DOHH2 (cell line): ENCODE measurements at regions not wholly inside any gene's neighbourhood (a gene's known extent, or its start where the extent isn't known, plus 50 kb on each side); places are given as distances from the start of the nearest gene placed in this dataset.

ENCODE experiments used
- H3F3A ChIP-seq: fragments of 200-600 bp; sonication (generic), shearing (Covaris generic); 2 replicates; pipeline ENCODE4 v1.6.0; 2016; ENCODE audit warnings: antibody characterized with exemption, mild to moderate bottlenecking; ENCODE audit not compliant: control insufficient read depth, insufficient read depth
- H3K27ac ChIP-seq: fragments of 200-600 bp; sonication (generic); 2 replicates; pipeline ENCODE4 v1.5.1; 2014; ENCODE audit warnings: low read depth, mild to moderate bottlenecking, low read length, moderate library complexity
- H3K27me3 ChIP-seq: fragments of 200-600 bp; sonication (generic); 2 replicates; pipeline ENCODE4 v1.6.1; 2014; ENCODE audit warnings: mild to moderate bottlenecking, low read length, mixed read lengths; ENCODE audit not compliant: control insufficient read depth
- H3K36me3 ChIP-seq: fragments of 200-600 bp; sonication (generic); 2 replicates; pipeline ENCODE4 v1.6.1; 2014; ENCODE audit warnings: mild to moderate bottlenecking, low read length, moderate library complexity, mixed read lengths; ENCODE audit not compliant: control insufficient read depth
- H3K4me1 ChIP-seq: fragments of 200-600 bp; sonication (generic); 2 replicates; pipeline ENCODE4 v1.6.1; 2014; ENCODE audit warnings: mild to moderate bottlenecking, low read length, mixed read lengths; ENCODE audit not compliant: control insufficient read depth
- H3K4me2 ChIP-seq: fragments of 200-600 bp; sonication (generic); 2 replicates; pipeline ENCODE4 v1.6.0; 2014; ENCODE audit warnings: mild to moderate bottlenecking, low read length, moderate library complexity
- H3K4me3 ChIP-seq: fragments of 200-600 bp; sonication (generic); 2 replicates; pipeline ENCODE4 v1.5.1; 2014; ENCODE audit warnings: mild to moderate bottlenecking, low read length, mixed read lengths
- H3K79me2 ChIP-seq: fragments of 200-600 bp; sonication (generic); 2 replicates; pipeline ENCODE4 v1.6.1; 2014; ENCODE audit warnings: mild to moderate bottlenecking, low read length, mixed read lengths; ENCODE audit not compliant: control insufficient read depth
- H3K9me2 ChIP-seq: fragments of 200-600 bp; sonication (generic); replicated peaks from 2 replicates; pipeline ENCODE4 v1.6.1; 2014; ENCODE audit warnings: mild to moderate bottlenecking, low read length, mixed read lengths; ENCODE audit not compliant: control insufficient read depth
- H3K9me3 ChIP-seq: fragments of 200-600 bp; sonication (generic); 2 replicates; pipeline ENCODE4 v1.6.1; 2014; ENCODE audit warnings: antibody characterized with exemption, low read length, mixed read lengths; ENCODE audit not compliant: control insufficient read depth, insufficient read depth
- H4K20me1 ChIP-seq: fragments of 200-600 bp; sonication (generic); 2 replicates; pipeline ENCODE4 v1.6.0; 2014; ENCODE audit warnings: low read depth, mild to moderate bottlenecking, antibody characterized with exemption, low read length, moderate library complexity; ENCODE audit not compliant: control insufficient read depth, insufficient read depth
- CTCF ChIP-seq: fragments of 200-600 bp; sonication (generic); IDR thresholded peaks from one replicate; pipeline ENCODE4 v1.5.1; 2014; ENCODE audit warnings: antibody characterized with exemption, mild to moderate bottlenecking, low read depth, low read length; ENCODE audit not compliant: poor library complexity, severe bottlenecking
- EZH2phosphoT487 ChIP-seq: fragments of 200-600 bp; sonication (generic); IDR thresholded peaks from 2 replicates; pipeline ENCODE4 v1.6.1; 2017; ENCODE audit warnings: borderline replicate concordance, mild to moderate bottlenecking, antibody characterized with exemption, low read length, moderate library complexity, mixed read lengths

GRCh38 chr4:60934566-60935295, 265.4 kb upstream of the ADGRL3 start:
- no peak for TF ChIP-seq CTCF
- no peak for TF ChIP-seq EZH2phosphoT487
- Histone ChIP-seq H3K36me3 (no peaks in the 10 kb centered on the region), H3K4me1 (no peaks in the 10 kb centered on the region), H3K4me2 (no peak overlapping the region), H3K9me3 (no peaks in the 10 kb centered on the region), H3K9me2 (no peaks in the 10 kb centered on the region), H3K27me3 (no peaks in the 10 kb centered on the region), H3K79me2 (no peaks in the 10 kb centered on the region), H3K4me3 (no peak overlapping the region), H3K27ac (no peak overlapping the region), H3F3A (no peaks in the 10 kb centered on the region), H4K20me1 (no peaks in the 10 kb centered on the region)

GRCh38 chr4:60938181-60938580, 261.9 kb upstream of the ADGRL3 start:
- Histone ChIP-seq H3K9me2 (no peaks in the 10 kb centered on the region), H3K4me1 (no peaks in the 10 kb centered on the region), H3K9me3 (no peaks in the 10 kb centered on the region), H3K79me2 (no peaks in the 10 kb centered on the region), H3K4me3 (no peak overlapping the region), H3K27me3 (no peaks in the 10 kb centered on the region), H3F3A (no peaks in the 10 kb centered on the region), H3K4me2 (no peak overlapping the region), H3K27ac (no peak overlapping the region), H4K20me1 (no peaks in the 10 kb centered on the region), H3K36me3 (no peaks in the 10 kb centered on the region)
- no peak for TF ChIP-seq EZH2phosphoT487
- no peak for TF ChIP-seq CTCF

- Histone ChIP-seq H3K9me3 (no peaks in the 10 kb centered on the region), H3K27ac (no peak overlapping the region)
Observed at GRCh38 chr4:60938621-60939020, 261.5 kb upstream of the ADGRL3 start.

More at GRCh38 chr4:60938621-60939020, 261.5 kb upstream of the ADGRL3 start:
- Histone ChIP-seq H3K4me2 (no peak overlapping the region), H3K79me2 (no peaks in the 10 kb centered on the region), H4K20me1 (no peaks in the 10 kb centered on the region), H3F3A (no peaks in the 10 kb centered on the region), H3K4me1 (no peaks in the 10 kb centered on the region), H3K9me2 (no peaks in the 10 kb centered on the region), H3K27me3 (no peaks in the 10 kb centered on the region), H3K4me3 (no peak overlapping the region), H3K36me3 (no peaks in the 10 kb centered on the region)
- TF ChIP-seq EZH2phosphoT487 (no peak), CTCF (no peak)
